ENCODE measurements at regions not wholly inside any gene's neighbourhood (a gene's known extent, or its start where the extent isn't known, plus 50 kb on each side); places are given as distances from the start of the nearest gene placed in this dataset.

- TF ChIP-seq POLR2A (IDR thresholded peaks at IDR 0.05) = no peak
- no peak for TF ChIP-seq CTCF (IDR thresholded peaks at IDR 0.05)
Observed at GRCh38 chr14:94964181-94964580, 193.1 kb downstream of the DICER1 start.

Measured in thyroid gland (tissue), 4 donors.